HFF-Myc (cell line): ENCODE measurements at regions not wholly inside any gene's neighbourhood (a gene's known extent, or its start where the extent isn't known, plus 50 kb on each side); places are given as distances from the start of the nearest gene placed in this dataset.
"Not testable (repeated sequence)": the region's sequence is repeated elsewhere in the genome, so short reads cannot be mapped to it uniquely, and the experiment has no call there.

Source experiments
- DNase-seq: peaks from one replicate; pipeline ENCODE4 v3.0.0-alpha.2; 2011; ENCODE audit warnings: low read depth; ENCODE audit errors: extremely low read depth
- H3K4me3 ChIP-seq: replicated peaks from 2 replicates; pipeline ENCODE4 v1.5.1; 2011; ENCODE audit warnings: low read depth, mild to moderate bottlenecking, control low read depth, low read length
- TF ChIP-seq, protein P1 (sequence below): IDR thresholded peaks from 2 replicates; pipeline ENCODE4 v1.5.1; 2012; ENCODE audit warnings: mild to moderate bottlenecking, low read depth, low read length, control low read depth; ENCODE audit errors: missing control alignments

- TF ChIP-seq, protein P1, sequence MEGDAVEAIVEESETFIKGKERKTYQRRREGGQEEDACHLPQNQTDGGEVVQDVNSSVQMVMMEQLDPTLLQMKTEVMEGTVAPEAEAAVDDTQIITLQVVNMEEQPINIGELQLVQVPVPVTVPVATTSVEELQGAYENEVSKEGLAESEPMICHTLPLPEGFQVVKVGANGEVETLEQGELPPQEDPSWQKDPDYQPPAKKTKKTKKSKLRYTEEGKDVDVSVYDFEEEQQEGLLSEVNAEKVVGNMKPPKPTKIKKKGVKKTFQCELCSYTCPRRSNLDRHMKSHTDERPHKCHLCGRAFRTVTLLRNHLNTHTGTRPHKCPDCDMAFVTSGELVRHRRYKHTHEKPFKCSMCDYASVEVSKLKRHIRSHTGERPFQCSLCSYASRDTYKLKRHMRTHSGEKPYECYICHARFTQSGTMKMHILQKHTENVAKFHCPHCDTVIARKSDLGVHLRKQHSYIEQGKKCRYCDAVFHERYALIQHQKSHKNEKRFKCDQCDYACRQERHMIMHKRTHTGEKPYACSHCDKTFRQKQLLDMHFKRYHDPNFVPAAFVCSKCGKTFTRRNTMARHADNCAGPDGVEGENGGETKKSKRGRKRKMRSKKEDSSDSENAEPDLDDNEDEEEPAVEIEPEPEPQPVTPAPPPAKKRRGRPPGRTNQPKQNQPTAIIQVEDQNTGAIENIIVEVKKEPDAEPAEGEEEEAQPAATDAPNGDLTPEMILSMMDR: no peak
- no peak for DNase-seq
Observed at GRCh38 chr7:156578978-156579430, 61.6 kb upstream of the RNF32 start.

GRCh38 chr7:156578578-156578940 is 62.0 kb upstream of the RNF32 start:
- TF ChIP-seq, protein P1: no peak
- no peak for DNase-seq
- no peak overlapping the region for H3K4me3 ChIP-seq

More at GRCh38 chr7:156578978-156579430, 61.6 kb upstream of the RNF32 start:
- H3K4me3 ChIP-seq: no peak overlapping the region

- TF ChIP-seq, protein P1: no peak
- H3K4me3 ChIP-seq: no peak overlapping the region
- no peak for DNase-seq
Observed at GRCh38 chr7:156577645-156578577, 62.7 kb upstream of the RNF32 start.

GRCh38 chr7:156576216-156577058 is 64.1 kb upstream of the RNF32 start:
- TF ChIP-seq, protein P1: no peak

DNA sequence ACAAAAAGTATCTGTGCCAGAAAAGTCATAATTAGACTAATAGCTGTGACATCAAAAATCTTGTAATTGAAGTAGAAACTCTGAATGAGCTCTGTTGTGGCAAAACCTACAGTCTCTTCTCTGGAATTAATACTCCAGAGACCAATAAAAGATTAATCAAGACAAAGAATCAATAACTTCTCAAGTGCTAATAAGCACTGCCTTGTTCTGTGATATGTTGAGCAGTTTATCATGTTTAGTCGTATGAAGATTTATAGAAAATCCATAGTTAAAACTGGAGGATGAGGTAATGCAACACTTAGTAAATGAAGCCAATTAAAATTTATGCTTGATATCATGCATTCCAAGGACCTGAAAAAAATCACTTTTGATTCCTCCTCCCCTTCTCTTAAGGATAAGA is 72.3 kb upstream of the RNF32 start:
- TF ChIP-seq, protein P1: no peak
- no peak for DNase-seq

More at GRCh38 chr7:156576216-156577058, 64.1 kb upstream of the RNF32 start:
- H3K4me3 ChIP-seq: no peak overlapping the region
- no peak for DNase-seq

DNA sequence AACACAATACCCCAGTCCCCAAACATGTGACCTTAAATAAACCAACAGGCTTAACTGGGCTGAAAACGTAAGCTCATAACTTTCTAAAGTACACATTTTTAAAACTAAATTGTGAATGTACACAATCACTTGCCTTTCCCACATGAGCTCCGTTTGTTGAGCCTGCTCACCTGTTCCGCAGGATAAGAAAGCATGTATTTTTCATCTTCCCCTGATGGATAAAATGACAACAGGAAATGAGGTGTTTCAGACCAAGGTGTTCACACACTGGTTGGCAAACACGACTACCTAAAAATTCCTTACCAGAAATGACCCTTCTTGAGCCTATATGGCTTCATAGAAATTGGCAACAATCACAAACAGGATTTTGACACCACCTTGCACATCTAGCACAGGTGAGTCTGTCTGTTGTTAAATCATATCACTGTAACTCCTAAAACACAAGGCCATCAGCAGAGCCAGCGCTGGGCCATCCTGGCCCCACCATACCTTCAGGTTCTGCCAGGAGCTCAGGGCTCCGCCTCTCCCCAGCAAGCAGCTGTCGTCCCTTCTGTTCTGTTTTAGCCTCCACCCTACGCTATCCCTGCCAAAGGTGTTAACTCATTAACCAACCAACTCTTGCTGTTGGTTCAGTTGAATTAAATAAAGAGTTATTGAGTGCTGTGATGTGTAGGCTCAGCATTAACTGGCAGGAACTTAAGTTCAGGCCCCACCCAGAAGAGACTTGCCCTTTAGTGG is 73.6 kb upstream of the RNF32 start:
- no peak overlapping the region for H3K4me3 ChIP-seq
- DNase-seq: no peak
- TF ChIP-seq, protein P1: no peak

More for the DNA sequence above, 72.3 kb upstream of the RNF32 start:
- H3K4me3 ChIP-seq: no peak overlapping the region

- not testable (repeated sequence) for DNase-seq, H3K4me3 ChIP-seq
Observed at GRCh38 chr7:156565002-156565401, 75.6 kb upstream of the RNF32 start.
